Calu3 (cell line): ENCODE measurements at regions not wholly inside any gene's neighbourhood (a gene's known extent, or its start where the extent isn't known, plus 50 kb on each side); places are given as distances from the start of the nearest gene placed in this dataset.

Experiments
- BruUV-seq: library from RNA; stranded (reverse); fragments of 400-500 nt; replicated peaks from 2 replicates; lab custom pipeline; 2021; lab: Mats Ljungman, UMichigan
- CTCF ChIA-PET: fragments of 300-600 bp; sonication (Branson Sonifier 250); formaldehyde crosslinking; loops from one replicate; lab custom pipeline; 2022; ENCODE audit warnings: antibody characterized with exemption; lab: Charles Lee
- DNase-seq: peaks from one replicate; pipeline ENCODE4 v3.0.0; 2022
- H3K27ac Mint-ChIP-seq: one replicate; pipeline ENCODE4 v1.8.0; 2022; ENCODE audit warnings: mixed read lengths; ENCODE audit not compliant: unreplicated experiment
- H3K27me3 Mint-ChIP-seq: one replicate; pipeline ENCODE4 v1.8.0; 2022; ENCODE audit warnings: mixed read lengths; ENCODE audit not compliant: unreplicated experiment
- H3K36me3 Mint-ChIP-seq: one replicate; pipeline ENCODE4 v1.8.0; 2022; ENCODE audit warnings: mild to moderate bottlenecking, moderate library complexity, mixed read lengths; ENCODE audit not compliant: insufficient read depth, unreplicated experiment
- H3K4me1 Mint-ChIP-seq: one replicate; pipeline ENCODE4 v1.8.0; 2022; ENCODE audit warnings: mild to moderate bottlenecking, low read depth, mixed read lengths; ENCODE audit not compliant: unreplicated experiment
- H3K4me3 Mint-ChIP-seq: one replicate; pipeline ENCODE4 v1.8.0; 2022; ENCODE audit warnings: mild to moderate bottlenecking, low read depth, moderate library complexity, mixed read lengths; ENCODE audit not compliant: unreplicated experiment
- H3K9me3 Mint-ChIP-seq: one replicate; pipeline ENCODE4 v1.8.0; 2022; ENCODE audit warnings: low read depth, mixed read lengths; ENCODE audit not compliant: unreplicated experiment
- intact Hi-C: fragments of 100-400 bp; cut with micrococcal nuclease; formaldehyde crosslinking; loops from one replicate; pipeline ENCODE4 v1.10.0; 2022; ENCODE audit not compliant: unreplicated experiment
- TF ChIP-seq, protein P1 (sequence below): fragments of 200-600 bp; IDR thresholded peaks from one replicate; pipeline ENCODE4 v1.8.0; 2022; ENCODE audit warnings: antibody characterized with exemption; ENCODE audit not compliant: unreplicated experiment

DNA sequence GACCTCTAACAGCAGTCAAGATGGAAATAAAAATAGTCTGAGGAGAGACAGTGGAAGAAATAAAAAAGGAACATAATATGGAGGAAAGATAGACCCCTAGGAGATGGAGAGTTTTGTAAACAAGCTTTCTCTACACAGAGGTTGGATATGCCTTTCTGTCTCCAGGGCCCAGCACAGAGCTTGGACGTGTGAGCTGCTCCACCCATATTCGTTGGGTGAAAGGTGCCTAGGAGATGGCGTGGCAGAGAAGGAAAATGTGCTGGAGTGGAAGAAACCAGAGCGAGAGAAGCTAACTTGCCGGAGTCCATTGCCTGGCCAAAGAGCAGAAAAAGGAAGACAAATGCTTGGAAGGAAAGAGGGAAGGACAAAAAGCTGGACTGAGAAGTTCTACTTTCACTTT is 78.3 kb upstream of the LMO4 start:
- no peak for DNase-seq
- Mint-ChIP-seq H3K4me3 (no peak overlapping the region), H3K27me3 (no peaks in the 10 kb centered on the region), H3K4me1 (peaks cover 26% of the 10 kb centered on the region), H3K9me3 (no peaks in the 10 kb centered on the region), H3K36me3 (no peaks in the 10 kb centered on the region), H3K27ac (peak overlapping the region; percentile 19)
- BruUV-seq = no TSS peak
- intact Hi-C loops = loop anchor here (5.0 kb wide), 1 partner anchor 98 kb away; no protein-coding TSS in a partner anchor
- CTCF ChIA-PET = interaction anchor here (0.6 to 1.2 kb wide), 3 partner anchors 10 to 30 kb away, joined by 4 to 8 read pairs (median 5); no protein-coding TSS in a partner anchor
- TF ChIP-seq, protein P1, sequence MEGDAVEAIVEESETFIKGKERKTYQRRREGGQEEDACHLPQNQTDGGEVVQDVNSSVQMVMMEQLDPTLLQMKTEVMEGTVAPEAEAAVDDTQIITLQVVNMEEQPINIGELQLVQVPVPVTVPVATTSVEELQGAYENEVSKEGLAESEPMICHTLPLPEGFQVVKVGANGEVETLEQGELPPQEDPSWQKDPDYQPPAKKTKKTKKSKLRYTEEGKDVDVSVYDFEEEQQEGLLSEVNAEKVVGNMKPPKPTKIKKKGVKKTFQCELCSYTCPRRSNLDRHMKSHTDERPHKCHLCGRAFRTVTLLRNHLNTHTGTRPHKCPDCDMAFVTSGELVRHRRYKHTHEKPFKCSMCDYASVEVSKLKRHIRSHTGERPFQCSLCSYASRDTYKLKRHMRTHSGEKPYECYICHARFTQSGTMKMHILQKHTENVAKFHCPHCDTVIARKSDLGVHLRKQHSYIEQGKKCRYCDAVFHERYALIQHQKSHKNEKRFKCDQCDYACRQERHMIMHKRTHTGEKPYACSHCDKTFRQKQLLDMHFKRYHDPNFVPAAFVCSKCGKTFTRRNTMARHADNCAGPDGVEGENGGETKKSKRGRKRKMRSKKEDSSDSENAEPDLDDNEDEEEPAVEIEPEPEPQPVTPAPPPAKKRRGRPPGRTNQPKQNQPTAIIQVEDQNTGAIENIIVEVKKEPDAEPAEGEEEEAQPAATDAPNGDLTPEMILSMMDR = no peak

DNA sequence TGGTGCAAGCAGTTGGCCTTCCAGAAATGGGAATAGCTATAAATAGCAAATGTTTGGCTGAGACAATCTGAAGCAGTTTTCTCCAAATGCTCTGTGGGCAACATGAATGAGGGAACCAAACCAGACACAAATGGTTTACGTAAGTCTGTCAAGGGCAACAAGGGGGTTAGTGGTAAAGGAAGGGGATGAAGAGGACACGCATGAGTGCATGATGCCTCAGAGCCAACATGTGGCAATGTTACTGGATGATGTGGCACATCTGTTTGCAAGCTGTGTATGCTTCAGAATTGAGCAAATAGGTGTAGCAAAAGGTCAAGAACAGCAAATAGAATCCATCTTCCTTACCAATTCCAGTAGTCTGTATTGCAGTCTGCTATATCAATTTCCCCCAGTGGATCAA is 76.3 kb upstream of the LMO4 start:
- H3K27ac Mint-ChIP-seq = no peak overlapping the region
- DNase-seq = no peak
- no peaks in the 10 kb centered on the region for H3K27me3 Mint-ChIP-seq
- peaks cover 26% of the 10 kb centered on the region for H3K4me1 Mint-ChIP-seq
- no peaks in the 10 kb centered on the region for H3K9me3 Mint-ChIP-seq
- intact Hi-C loops = loop anchor here (5.0 kb wide), 1 partner anchor 100 kb away; no protein-coding TSS in a partner anchor
- no peak overlapping the region for H3K4me3 Mint-ChIP-seq
- CTCF ChIA-PET = interaction anchor here (1.3 kb wide), 1 partner anchor 24 kb away, joined by 3 read pairs; no protein-coding TSS in a partner anchor
- TF ChIP-seq, protein P1 = no peak
- BruUV-seq = no TSS peak
- no peaks in the 10 kb centered on the region for H3K36me3 Mint-ChIP-seq

DNA sequence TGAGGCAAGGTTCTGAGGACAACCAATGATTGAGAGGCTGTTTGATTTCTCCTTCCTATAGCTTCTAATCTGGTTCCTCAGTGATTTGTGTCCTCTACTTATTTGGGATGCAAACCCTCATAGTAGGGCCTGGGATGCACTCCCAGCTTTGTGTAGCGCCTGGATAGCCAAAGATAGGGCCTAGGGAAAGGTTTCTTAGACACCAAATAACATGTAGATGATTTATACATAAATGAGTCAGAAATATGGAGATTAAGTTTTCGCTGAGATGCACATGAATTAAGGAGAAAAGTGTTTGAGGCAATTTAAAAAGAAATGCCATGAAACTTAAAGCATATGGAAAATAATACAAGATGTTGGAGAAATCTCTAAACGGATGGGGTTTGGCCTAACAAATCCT is 66.0 kb upstream of the LMO4 start:
- intact Hi-C loops = no loop called here
- BruUV-seq = no TSS peak
- Mint-ChIP-seq H3K4me1 (no peaks in the 10 kb centered on the region), H3K27ac (no peak overlapping the region), H3K4me3 (no peak overlapping the region), H3K27me3 (no peaks in the 10 kb centered on the region), H3K36me3 (no peaks in the 10 kb centered on the region), H3K9me3 (peaks cover under 1% of the 10 kb centered on the region)
- CTCF ChIA-PET = no interaction called here
- TF ChIP-seq, protein P1 = no peak
- DNase-seq = no peak

DNA sequence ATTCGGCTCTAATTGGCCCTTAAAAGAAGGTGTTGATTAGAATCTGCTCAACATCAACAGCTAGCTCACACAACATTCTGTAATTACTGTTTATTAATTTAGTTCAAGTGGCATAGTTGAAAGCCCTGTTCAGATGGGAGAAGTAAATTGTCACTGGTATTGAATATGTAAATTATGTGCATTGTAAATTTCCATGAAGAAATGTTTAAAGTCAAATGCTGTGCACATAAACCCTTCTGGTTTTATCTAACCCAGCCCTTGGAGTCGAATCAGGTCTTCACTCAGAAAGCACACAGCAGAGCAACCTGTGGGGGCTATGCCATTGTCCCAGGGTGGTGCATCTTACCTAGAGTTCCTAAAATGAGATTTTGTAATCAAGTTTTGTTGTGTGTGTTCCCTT is 65.4 kb upstream of the LMO4 start:
- no peak for DNase-seq
- H3K4me3 Mint-ChIP-seq = no peak overlapping the region
- TF ChIP-seq, protein P1 = no peak
- no TSS peak for BruUV-seq
- intact Hi-C loops = no loop called here
- H3K36me3 Mint-ChIP-seq = no peaks in the 10 kb centered on the region
- CTCF ChIA-PET = no interaction called here
- no peak overlapping the region for H3K27ac Mint-ChIP-seq
- H3K27me3 Mint-ChIP-seq = no peaks in the 10 kb centered on the region
- no peaks in the 10 kb centered on the region for H3K4me1 Mint-ChIP-seq
- peaks cover 3% of the 10 kb centered on the region for H3K9me3 Mint-ChIP-seq
